ENCODE measurements at regions not wholly inside any gene's neighbourhood (a gene's known extent, or its start where the extent isn't known, plus 50 kb on each side); places are given as distances from the start of the nearest gene placed in this dataset.
"Not testable (repeated sequence)": the region's sequence is repeated elsewhere in the genome, so short reads cannot be mapped to it uniquely, and the experiment has no call there.

GRCh38 chr7:142561396-142561795, 187.9 kb upstream of the PRSS1 start:
- not testable (repeated sequence) for TF ChIP-seq CTCF (conservative IDR thresholded peaks at IDR 0.05); EZH2 (IDR thresholded peaks at IDR 0.05; ENCODE audit: low read depth)

Measured in PC-9 (cell line).